ENCODE measurements at regions not wholly inside any gene's neighbourhood (a gene's known extent, or its start where the extent isn't known, plus 50 kb on each side); places are given as distances from the start of the nearest gene placed in this dataset.

GRCh38 chr5:143581649-143582048, 178.2 kb upstream of the NR3C1 start:
- DNase-seq = no peak

DNA sequence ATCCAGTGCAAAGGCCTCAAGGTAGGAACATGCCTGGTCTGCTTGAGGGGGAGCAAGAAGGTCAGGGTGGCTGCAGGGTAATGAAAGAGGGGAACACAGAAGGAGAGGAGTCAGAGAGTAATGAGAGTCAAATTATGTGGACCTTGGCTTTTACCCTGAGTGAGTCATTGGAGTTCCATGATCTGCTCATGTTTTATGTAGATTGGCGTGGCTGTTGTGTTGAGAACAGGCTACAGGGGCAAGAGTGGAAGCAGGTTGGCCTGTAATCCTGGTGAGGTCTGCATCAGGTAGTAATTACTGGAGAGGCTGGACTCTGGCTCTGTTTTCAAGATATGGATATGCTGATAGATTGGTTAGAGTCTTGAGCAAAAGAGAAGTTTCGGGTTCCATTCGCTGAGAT, 177.7 kb upstream of the NR3C1 start:
- no peak for DNase-seq

DNA sequence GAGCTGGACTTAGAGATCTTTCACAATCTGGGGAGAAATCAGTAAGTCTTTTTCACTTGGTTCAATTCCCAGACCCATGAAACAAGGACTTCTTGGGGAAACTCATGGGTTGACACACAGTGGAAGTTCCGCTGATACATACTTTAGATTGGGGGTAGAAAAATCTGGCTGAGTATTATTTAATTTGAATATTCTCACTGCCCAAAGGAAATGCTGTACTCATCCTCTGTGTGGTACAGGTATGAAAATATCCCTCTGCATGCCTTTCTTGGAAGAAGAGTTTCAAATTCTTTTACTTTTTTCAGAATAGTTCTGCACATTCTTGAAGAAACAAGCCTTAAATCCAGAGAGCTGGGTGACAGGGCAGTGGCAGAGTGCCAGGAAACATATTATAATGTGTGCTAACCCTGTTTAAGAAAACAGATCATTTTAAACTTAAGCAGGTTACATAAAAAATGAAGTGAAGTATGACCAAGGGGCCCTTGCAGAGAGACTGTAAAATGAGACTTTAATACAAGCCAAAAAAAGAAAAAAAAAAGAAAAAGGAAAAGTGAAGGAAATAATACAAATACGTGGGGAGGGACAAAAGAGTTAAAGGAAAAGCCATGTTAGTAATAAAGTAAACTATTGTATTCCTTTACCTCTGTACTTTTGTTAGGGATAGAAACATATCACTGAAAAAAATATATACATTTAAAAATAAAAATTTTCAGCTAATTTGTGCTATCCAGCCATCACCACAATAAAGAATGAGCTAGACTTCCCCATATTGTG, 173.4 kb upstream of the NR3C1 start:
- DNase-seq = no peak

DNA sequence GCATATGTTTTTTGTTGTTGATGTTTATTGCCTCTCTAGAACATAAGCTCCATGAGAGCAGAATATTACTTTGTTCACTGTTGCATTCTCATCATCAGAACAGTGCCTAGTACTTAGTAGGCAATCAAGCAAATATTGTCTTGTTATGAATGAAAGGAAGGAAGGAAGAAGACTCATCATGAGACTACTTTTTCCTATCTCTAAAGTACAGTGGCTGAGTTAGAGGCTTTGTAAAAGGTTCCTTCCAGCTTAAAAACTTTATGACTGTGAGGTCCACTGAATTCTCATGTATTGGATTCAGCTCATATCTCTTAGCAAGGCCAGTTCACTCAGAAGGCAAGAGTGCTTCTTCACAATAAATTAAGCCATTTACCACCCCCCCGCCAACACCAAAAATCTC, 171.8 kb upstream of the NR3C1 start:
- no peak for DNase-seq

DNA sequence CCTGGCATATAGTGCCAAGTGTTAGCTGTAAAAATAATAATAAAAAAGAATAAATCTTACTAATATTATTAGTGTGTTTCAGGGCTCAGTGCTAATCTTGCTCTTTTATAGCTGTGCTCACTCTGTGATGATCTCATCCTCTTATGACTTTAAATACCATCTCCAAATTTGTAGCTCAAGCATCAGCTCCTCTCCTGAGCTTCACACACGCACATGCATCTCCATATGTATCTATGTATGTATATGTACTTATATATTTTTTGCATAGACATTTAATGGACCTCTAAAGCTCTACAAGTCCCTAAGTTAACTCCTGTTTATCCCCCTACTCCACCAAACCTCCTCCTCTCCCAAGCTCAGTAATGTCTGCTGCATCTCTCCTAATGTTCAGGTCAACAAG, 170.8 kb upstream of the NR3C1 start:
- DNase-seq = no peak

- no peak for DNase-seq
These were observed 170.2 kb upstream of the NR3C1 start for GRCh38 chr5:143573568-143574170.

- DNase-seq = no peak
These were observed 169.2 kb upstream of the NR3C1 start for GRCh38 chr5:143572671-143573070.

GRCh38 chr5:143571642-143572624, 168.4 kb upstream of the NR3C1 start:
- no peak for DNase-seq

- DNase-seq = no peak
These were observed 167.5 kb upstream of the NR3C1 start for GRCh38 chr5:143570989-143571388.

GRCh38 chr5:143569722-143570567, 166.5 kb upstream of the NR3C1 start:
- DNase-seq = no peak

DNA sequence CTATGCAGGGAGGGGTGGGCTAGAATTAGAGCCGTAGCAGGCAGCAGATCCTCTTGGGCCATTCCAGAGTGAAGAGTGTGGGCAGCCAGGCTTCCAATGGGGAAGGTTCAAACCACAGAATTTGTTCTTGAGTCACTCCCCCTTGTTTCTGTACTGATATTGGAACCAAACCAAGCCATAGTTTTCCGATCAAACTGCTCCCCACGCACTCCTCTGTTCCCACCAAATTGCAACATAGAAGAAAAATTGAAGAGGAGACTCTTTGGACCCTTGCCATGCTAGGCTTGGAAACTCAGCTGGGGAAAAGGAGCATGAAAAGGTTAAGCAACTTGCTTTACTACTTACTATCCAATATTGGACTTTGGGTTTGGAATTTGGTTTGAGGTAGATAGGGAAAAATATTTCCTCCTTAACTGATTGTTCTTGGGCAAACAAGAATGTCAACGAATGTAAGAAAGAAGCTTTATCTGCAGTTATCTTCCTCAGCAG, 165.8 kb upstream of the NR3C1 start:
- DNase-seq = no peak

DNA sequence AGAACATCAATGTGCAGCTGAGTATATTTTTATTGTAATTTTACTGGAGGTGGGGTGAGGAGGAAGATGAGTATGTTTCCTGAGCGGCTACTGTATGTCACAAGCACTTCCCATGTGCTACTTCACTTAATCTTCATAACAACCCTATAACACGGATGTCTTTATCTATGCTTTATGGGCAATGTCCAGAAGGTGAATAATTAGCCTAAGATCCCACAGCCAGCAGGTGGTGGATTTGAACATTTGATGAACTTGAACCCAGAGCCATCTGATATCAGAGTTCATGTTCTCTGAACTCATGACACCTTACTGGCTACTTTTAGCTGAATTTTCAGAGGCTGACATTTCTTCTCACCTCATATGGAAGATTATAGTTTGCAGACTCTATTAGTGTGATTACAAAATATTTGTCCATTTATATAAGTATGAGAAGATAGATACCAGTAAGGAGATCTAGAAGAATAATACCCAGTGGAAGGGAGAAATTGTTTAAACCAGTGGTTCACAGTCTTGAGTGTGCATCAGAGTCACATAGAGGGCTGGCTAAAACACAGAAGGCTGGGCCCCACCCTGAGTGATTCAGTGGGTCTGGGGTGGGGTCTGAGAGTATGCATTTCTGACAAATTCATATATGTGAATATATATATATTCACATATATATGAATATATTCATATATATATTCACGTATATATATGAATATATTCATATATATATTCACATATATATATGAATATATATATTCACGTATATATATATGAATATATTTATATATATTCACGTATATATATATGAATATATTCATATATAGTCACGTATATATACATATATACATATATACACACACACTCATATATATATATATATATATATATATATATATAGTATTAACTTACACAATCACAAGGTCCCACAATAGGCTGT, 164.4 kb upstream of the NR3C1 start:
- no peak for DNase-seq

DNA sequence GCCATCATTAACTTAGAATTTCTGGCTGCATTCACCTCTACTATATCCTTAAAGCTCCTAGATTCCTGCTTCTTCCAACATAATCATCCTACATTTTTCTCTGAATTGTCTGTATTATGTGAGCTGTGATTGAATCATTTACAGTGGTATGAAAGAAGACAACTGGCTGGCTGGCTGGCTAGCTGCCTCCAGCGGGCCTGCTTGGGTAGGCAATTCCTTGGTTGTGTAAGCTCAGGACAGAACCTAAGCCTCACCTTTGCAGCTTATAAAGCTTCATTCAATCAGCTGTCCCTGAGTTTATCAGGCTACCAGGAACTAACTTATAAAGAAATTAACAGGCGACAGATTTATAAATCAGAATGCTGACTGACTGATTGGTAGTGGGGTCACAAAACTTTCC, 162.7 kb upstream of the NR3C1 start:
- DNase-seq = no peak

DNA sequence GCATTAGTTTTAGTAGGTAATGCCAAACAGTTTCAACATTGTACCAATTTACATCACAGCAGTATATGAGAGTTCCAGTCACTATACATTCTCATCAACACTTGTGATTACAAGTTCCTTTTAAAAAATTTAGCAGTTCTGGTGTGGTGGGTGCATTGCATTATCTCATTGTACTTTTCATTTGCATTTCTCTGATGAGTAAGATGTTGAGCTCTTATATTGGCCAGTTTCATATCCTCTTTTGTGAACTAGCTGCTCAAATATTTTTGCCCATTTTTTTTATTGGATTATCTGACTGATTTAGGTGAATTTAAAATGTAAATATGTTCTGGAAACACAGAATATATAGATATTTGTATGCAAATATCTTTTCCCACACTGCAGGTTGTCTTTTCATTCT, 160.9 kb upstream of the NR3C1 start:
- no peak for DNase-seq

DNA sequence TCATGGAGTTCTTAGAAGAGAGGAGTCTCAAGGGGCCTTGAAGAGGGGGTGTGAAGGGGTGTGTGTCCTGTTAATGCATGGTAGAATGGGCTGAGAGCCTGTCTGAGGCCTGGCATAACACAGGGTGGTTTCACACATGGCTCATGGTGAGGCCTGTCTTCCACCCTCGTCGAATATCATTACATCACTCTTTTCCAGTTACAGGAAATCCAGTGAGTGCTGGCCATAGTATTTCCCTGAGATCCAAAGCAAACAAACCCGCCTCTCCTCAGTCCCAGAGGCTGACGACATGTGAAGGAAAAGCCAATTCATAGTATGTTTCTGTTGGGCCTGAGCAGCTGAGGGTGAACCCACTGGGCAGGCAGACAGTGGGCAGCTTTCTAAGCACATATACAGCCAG, 159.4 kb upstream of the NR3C1 start:
- DNase-seq = no peak

DNA sequence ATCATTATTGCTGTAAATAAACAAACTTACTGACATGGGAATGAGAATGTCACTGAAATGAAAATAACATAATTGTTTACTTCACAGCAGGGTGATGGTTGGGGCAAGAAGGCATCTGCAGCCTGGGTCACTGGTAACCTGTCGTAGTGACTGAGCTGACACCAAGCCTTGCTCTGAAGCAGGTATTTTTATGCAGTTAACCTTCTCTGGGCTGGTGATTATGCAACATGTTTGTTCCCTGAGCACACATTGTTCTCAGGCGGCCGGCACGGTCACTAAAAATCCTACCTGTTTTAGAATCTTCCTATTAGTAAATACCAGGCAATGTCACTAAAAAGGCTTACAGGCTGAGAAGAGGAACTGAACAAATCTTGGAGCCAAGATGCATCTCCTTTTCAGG, 157.7 kb upstream of the NR3C1 start:
- DNase-seq = no peak

GRCh38 chr5:143560378-143560777, 156.9 kb upstream of the NR3C1 start:
- no peak for DNase-seq

DNA sequence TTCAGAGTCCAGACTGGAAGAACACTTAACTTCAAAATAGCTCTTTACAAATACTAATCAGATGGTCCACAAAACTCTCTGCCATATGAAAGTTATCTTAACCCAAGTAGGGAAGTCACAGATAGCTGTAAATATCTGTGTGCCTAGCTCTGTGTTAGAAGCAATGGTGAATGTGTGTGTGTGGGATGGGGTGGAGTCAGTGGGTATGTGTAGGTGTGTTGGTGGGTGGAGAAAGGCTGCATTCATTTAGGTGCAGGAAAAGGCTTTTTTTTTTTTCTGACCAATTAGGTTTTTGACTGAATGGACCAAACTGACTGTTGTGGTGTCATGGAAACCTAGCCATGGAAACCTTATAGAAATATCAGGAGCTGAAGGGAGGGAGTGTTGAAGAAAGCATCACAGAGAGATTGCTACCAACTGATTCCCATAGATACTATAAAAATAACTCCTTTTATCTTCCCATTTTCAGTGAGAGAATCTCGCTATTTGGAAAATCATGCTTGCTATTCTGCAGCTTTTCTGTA, 156.2 kb upstream of the NR3C1 start:
- DNase-seq = no peak

GRCh38 chr5:143558048-143558447, 154.6 kb upstream of the NR3C1 start:
- DNase-seq = no peak

GRCh38 chr5:143557061-143557818, 153.8 kb upstream of the NR3C1 start:
- no peak for DNase-seq
